ENCODE measurements at regions not wholly inside any gene's neighbourhood (a gene's known extent, or its start where the extent isn't known, plus 50 kb on each side); places are given as distances from the start of the nearest gene placed in this dataset.

- H3K36me3 Mint-ChIP-seq (ENCODE audit: unreplicated experiment): no peaks in the 10 kb centered on the region
- DNase-seq: no peak
- H3K9me3 Mint-ChIP-seq (ENCODE audit: unreplicated experiment): no peaks in the 10 kb centered on the region
- TF ChIP-seq, protein P1, sequence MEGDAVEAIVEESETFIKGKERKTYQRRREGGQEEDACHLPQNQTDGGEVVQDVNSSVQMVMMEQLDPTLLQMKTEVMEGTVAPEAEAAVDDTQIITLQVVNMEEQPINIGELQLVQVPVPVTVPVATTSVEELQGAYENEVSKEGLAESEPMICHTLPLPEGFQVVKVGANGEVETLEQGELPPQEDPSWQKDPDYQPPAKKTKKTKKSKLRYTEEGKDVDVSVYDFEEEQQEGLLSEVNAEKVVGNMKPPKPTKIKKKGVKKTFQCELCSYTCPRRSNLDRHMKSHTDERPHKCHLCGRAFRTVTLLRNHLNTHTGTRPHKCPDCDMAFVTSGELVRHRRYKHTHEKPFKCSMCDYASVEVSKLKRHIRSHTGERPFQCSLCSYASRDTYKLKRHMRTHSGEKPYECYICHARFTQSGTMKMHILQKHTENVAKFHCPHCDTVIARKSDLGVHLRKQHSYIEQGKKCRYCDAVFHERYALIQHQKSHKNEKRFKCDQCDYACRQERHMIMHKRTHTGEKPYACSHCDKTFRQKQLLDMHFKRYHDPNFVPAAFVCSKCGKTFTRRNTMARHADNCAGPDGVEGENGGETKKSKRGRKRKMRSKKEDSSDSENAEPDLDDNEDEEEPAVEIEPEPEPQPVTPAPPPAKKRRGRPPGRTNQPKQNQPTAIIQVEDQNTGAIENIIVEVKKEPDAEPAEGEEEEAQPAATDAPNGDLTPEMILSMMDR (IDR thresholded peaks at IDR 0.05; ENCODE audit: partially characterized antibody, unreplicated experiment): no peak
- no peak overlapping the region for H3K4me3 Mint-ChIP-seq (ENCODE audit: unreplicated experiment)
- peaks cover under 1% of the 10 kb centered on the region for H3K4me1 Mint-ChIP-seq (ENCODE audit: low read depth, unreplicated experiment)
- H3K27ac Mint-ChIP-seq (ENCODE audit: unreplicated experiment): no peak overlapping the region
- H3K27me3 Mint-ChIP-seq (ENCODE audit: unreplicated experiment): no peaks in the 10 kb centered on the region
Measured at GRCh38 chr1:222023025-222023424, 281.1 kb upstream of the DUSP10 start.

DNA sequence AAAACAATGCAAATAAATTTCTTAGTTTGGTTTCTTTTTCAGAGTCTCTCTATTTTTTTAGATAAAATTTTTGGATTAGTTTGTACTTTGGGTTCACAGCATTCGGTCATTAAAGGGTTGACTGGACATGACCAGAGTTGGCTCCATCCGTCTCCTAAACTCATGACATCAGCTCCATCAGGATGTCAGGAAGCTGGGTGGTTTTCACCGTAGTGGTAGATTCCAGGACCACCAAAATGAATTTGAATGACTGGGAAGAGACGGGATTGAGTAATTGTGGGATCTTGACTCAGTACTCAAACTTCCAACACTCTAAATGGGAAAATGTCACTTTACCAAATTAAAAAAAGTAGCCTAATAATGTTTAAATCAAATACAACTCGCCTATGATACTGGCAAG, 279.2 kb upstream of the DUSP10 start:
- Mint-ChIP-seq H3K27ac (ENCODE audit: unreplicated experiment) (no peak overlapping the region), H3K4me3 (ENCODE audit: unreplicated experiment) (no peak overlapping the region), H3K36me3 (ENCODE audit: unreplicated experiment) (no peaks in the 10 kb centered on the region), H3K4me1 (ENCODE audit: low read depth, unreplicated experiment) (no peaks in the 10 kb centered on the region), H3K9me3 (ENCODE audit: unreplicated experiment) (no peaks in the 10 kb centered on the region), H3K27me3 (ENCODE audit: unreplicated experiment) (no peaks in the 10 kb centered on the region)
- TF ChIP-seq, protein P1 (IDR thresholded peaks at IDR 0.05; ENCODE audit: partially characterized antibody, unreplicated experiment): no peak
- no peak for DNase-seq

GRCh38 chr1:222020553-222020952, 278.7 kb upstream of the DUSP10 start:
- no peaks in the 10 kb centered on the region for H3K9me3 Mint-ChIP-seq (ENCODE audit: unreplicated experiment)
- TF ChIP-seq, protein P1 (IDR thresholded peaks at IDR 0.05; ENCODE audit: partially characterized antibody, unreplicated experiment): no peak
- H3K36me3 Mint-ChIP-seq (ENCODE audit: unreplicated experiment): no peaks in the 10 kb centered on the region
- H3K4me3 Mint-ChIP-seq (ENCODE audit: unreplicated experiment): no peak overlapping the region
- no peaks in the 10 kb centered on the region for H3K4me1 Mint-ChIP-seq (ENCODE audit: low read depth, unreplicated experiment)
- no peak for DNase-seq
- H3K27ac Mint-ChIP-seq (ENCODE audit: unreplicated experiment): no peak overlapping the region
- no peaks in the 10 kb centered on the region for H3K27me3 Mint-ChIP-seq (ENCODE audit: unreplicated experiment)

GRCh38 chr1:222019029-222019428, 277.1 kb upstream of the DUSP10 start:
- Mint-ChIP-seq H3K9me3 (ENCODE audit: unreplicated experiment) (no peaks in the 10 kb centered on the region), H3K27ac (ENCODE audit: unreplicated experiment) (no peak overlapping the region), H3K27me3 (ENCODE audit: unreplicated experiment) (no peaks in the 10 kb centered on the region), H3K36me3 (ENCODE audit: unreplicated experiment) (no peaks in the 10 kb centered on the region), H3K4me1 (ENCODE audit: low read depth, unreplicated experiment) (no peaks in the 10 kb centered on the region), H3K4me3 (ENCODE audit: unreplicated experiment) (no peak overlapping the region)
- TF ChIP-seq, protein P1 (IDR thresholded peaks at IDR 0.05; ENCODE audit: partially characterized antibody, unreplicated experiment): no peak
- DNase-seq: no peak

DNA sequence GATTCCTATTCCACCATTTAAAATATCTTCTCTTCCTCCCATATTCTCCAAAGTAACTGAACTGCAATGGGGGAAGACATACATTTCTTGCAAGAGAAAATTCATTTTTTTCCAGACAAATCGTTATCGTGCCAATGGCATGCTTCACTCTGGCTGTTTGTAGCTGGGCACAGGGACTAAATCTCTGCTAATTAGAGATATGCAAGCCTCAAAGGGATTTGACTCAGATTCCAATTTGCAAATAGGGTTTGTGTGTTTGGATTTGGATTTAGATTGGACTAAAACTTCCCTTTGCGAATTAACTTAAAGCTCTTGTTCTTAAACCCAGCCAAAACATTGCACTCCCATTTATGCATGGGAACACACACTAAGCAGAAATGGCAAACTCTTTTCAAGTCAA, 276.2 kb upstream of the DUSP10 start:
- Mint-ChIP-seq H3K27ac (ENCODE audit: unreplicated experiment) (no peak overlapping the region), H3K36me3 (ENCODE audit: unreplicated experiment) (no peaks in the 10 kb centered on the region), H3K27me3 (ENCODE audit: unreplicated experiment) (no peaks in the 10 kb centered on the region), H3K4me1 (ENCODE audit: low read depth, unreplicated experiment) (no peaks in the 10 kb centered on the region), H3K9me3 (ENCODE audit: unreplicated experiment) (no peaks in the 10 kb centered on the region), H3K4me3 (ENCODE audit: unreplicated experiment) (no peak overlapping the region)
- no peak for DNase-seq
- TF ChIP-seq, protein P1 (IDR thresholded peaks at IDR 0.05; ENCODE audit: partially characterized antibody, unreplicated experiment): no peak
